ENCODE measurements at regions not wholly inside any gene's neighbourhood (a gene's known extent, or its start where the extent isn't known, plus 50 kb on each side); places are given as distances from the start of the nearest gene placed in this dataset.

GRCh38 chrX:129007631-129008030 lies 515.7 kb downstream of the SMARCA1 start:
- TF ChIP-seq EZH2 (IDR thresholded peaks at IDR 0.05) = no peak
- TF ChIP-seq POLR2AphosphoS5 (IDR thresholded peaks at IDR 0.05; ENCODE audit: borderline replicate concordance, low read depth, low read length) = no peak

Measured in SK-N-MC (cell line).